ENCODE measurements at regions not wholly inside any gene's neighbourhood (a gene's known extent, or its start where the extent isn't known, plus 50 kb on each side); places are given as distances from the start of the nearest gene placed in this dataset.

- H3K4me1 ChIP-seq (ENCODE audit: insufficient read depth), result no peaks in the 10 kb centered on the region
- H3K4me3 ChIP-seq, result no peak overlapping the region
- H3K27me3 ChIP-seq, result no peaks in the 10 kb centered on the region
- no peak overlapping the region for H3K27ac ChIP-seq
- no peaks in the 10 kb centered on the region for H3K9me3 ChIP-seq
- intact Hi-C loops (cut with DNase I), result no loop called here
- 55 to 77% (median 71%) methylated on average over 2 of the region's 2 CpGs for whole genome bisulfite sequencing, 3 donors
- no peak for DNase-seq
- no peak for TF ChIP-seq EP300 (IDR thresholded peaks at IDR 0.05)
- TF ChIP-seq POLR2A (IDR thresholded peaks at IDR 0.05), result no peak
- TF ChIP-seq CTCF (IDR thresholded peaks at IDR 0.05), result no peak
- H3K36me3 ChIP-seq, result no peaks in the 10 kb centered on the region
These were observed 784.0 kb downstream of the SUGCT start for GRCh38 chr7:40918701-40919271.

- Histone ChIP-seq H3K27me3 (no peaks in the 10 kb centered on the region), H3K4me3 (no peak overlapping the region), H3K36me3 (no peaks in the 10 kb centered on the region), H3K9me3 (no peaks in the 10 kb centered on the region), H3K4me1 (ENCODE audit: insufficient read depth) (peaks cover 5% of the 10 kb centered on the region), H3K27ac (no peak overlapping the region)
- DNase-seq, result no peak
- WGBS, 3 donors, result 92 to 93% (median 92%) methylated on average over 2 of the region's 2 CpGs
- TF ChIP-seq EP300 (IDR thresholded peaks at IDR 0.05), result no peak
- no peak for TF ChIP-seq POLR2A (IDR thresholded peaks at IDR 0.05)
- no peak for TF ChIP-seq CTCF (IDR thresholded peaks at IDR 0.05)
- intact Hi-C loops (cut with DNase I), result no loop called here
These were observed 782.0 kb downstream of the SUGCT start for GRCh38 chr7:40916813-40917212.

GRCh38 chr7:40915071-40915470 is 780.3 kb downstream of the SUGCT start:
- no peak for DNase-seq
- no peak overlapping the region for H3K4me3 ChIP-seq
- no peak overlapping the region for H3K27ac ChIP-seq
- peaks cover 5% of the 10 kb centered on the region for H3K4me1 ChIP-seq (ENCODE audit: insufficient read depth)
- 75 to 76% (median 75%) methylated on average over 5 of the region's 5 CpGs for WGBS, 3 donors
- H3K36me3 ChIP-seq, result no peaks in the 10 kb centered on the region
- intact Hi-C loops (cut with DNase I), result no loop called here
- no peaks in the 10 kb centered on the region for H3K9me3 ChIP-seq
- H3K27me3 ChIP-seq, result no peaks in the 10 kb centered on the region
- TF ChIP-seq CTCF (IDR thresholded peaks at IDR 0.05), result no peak
- no peak for TF ChIP-seq POLR2A (IDR thresholded peaks at IDR 0.05)
- no peak for TF ChIP-seq EP300 (IDR thresholded peaks at IDR 0.05)
